H9 (cell line): ENCODE measurements at regions not wholly inside any gene's neighbourhood (a gene's known extent, or its start where the extent isn't known, plus 50 kb on each side); places are given as distances from the start of the nearest gene placed in this dataset.
"Not testable (repeated sequence)": the region's sequence is repeated elsewhere in the genome, so short reads cannot be mapped to it uniquely, and the experiment has no call there.

Experiments
- DNase-seq: peaks from one replicate; pipeline ENCODE4 v3.0.0-alpha.2; 2017
- H2AFZ ChIP-seq: one replicate; pipeline ENCODE4 v1.6.1; 2013; ENCODE audit warnings: mild to moderate bottlenecking, low read length, control low read depth, moderate library complexity
- H2AK5ac ChIP-seq: 2 replicates; pipeline ENCODE4 v1.6.1; 2013; ENCODE audit warnings: low read length, control low read depth, mixed read lengths; ENCODE audit not compliant: insufficient read length
- H2BK120ac ChIP-seq: one replicate; pipeline ENCODE4 v1.6.1; 2013; ENCODE audit warnings: low read depth, mild to moderate bottlenecking, low read length, control low read depth, inconsistent platforms; ENCODE audit not compliant: poor library complexity, severe bottlenecking
- H2BK12ac ChIP-seq: 2 replicates; pipeline ENCODE4 v1.6.1; 2013; ENCODE audit warnings: low read length, control low read depth, mixed read lengths, low read depth; ENCODE audit not compliant: insufficient read length
- H2BK15ac ChIP-seq: 2 replicates; pipeline ENCODE4 v1.6.1; 2013; ENCODE audit warnings: low read depth, low read length, control low read depth
- H2BK20ac ChIP-seq: one replicate; pipeline ENCODE4 v1.6.1; 2013; ENCODE audit warnings: low read depth, mild to moderate bottlenecking, low read length, control low read depth, inconsistent platforms; ENCODE audit not compliant: poor library complexity, severe bottlenecking
- H2BK5ac ChIP-seq: 2 replicates; pipeline ENCODE4 v1.6.1; 2013; ENCODE audit warnings: low read length, control low read depth, mixed read lengths; ENCODE audit not compliant: insufficient read length
- H3K14ac ChIP-seq: 2 replicates; pipeline ENCODE4 v1.6.1; 2013; ENCODE audit warnings: low read length, control low read depth; ENCODE audit not compliant: insufficient read depth
- H3K18ac ChIP-seq: 2 replicates; pipeline ENCODE4 v1.6.1; 2013; ENCODE audit warnings: low read depth, mild to moderate bottlenecking, mixed read lengths, low read length, control low read depth; ENCODE audit not compliant: insufficient read length
- H3K23ac ChIP-seq: 2 replicates; pipeline ENCODE4 v1.6.1; 2013; ENCODE audit warnings: low read length, control low read depth, mixed read lengths, low read depth; ENCODE audit not compliant: insufficient read length
- H3K23me2 ChIP-seq: 2 replicates; pipeline ENCODE4 v1.6.1; 2013; ENCODE audit warnings: low read depth, mild to moderate bottlenecking, mixed read lengths, low read length, control low read depth; ENCODE audit not compliant: insufficient read length, poor library complexity, severe bottlenecking
- H3K27ac ChIP-seq: 2 replicates; pipeline ENCODE4 v1.5.1; 2013; ENCODE audit warnings: low read length, control low read depth, mixed read lengths, low read depth; ENCODE audit not compliant: insufficient read length
- H3K27me3 ChIP-seq: 2 replicates; pipeline ENCODE4 v1.6.1; 2013; ENCODE audit warnings: low read length, control low read depth, inconsistent platforms; ENCODE audit not compliant: insufficient read depth
- H3K4ac ChIP-seq: 2 replicates; pipeline ENCODE4 v1.6.1; 2013; ENCODE audit warnings: low read depth, mild to moderate bottlenecking, control low read depth, inconsistent platforms, low read length, moderate library complexity
- H3K4me1 ChIP-seq: 2 replicates; pipeline ENCODE4 v1.6.1; 2013; ENCODE audit warnings: low read length, control low read depth, inconsistent platforms; ENCODE audit not compliant: insufficient read depth
- H3K4me2 ChIP-seq: 2 replicates; pipeline ENCODE4 v1.6.1; 2013; ENCODE audit warnings: low read length, control low read depth, mixed read lengths; ENCODE audit not compliant: insufficient read length, insufficient read depth
- H3K56ac ChIP-seq: 2 replicates; pipeline ENCODE4 v1.6.1; 2013; ENCODE audit warnings: low read depth, mild to moderate bottlenecking, mixed read lengths, low read length, control low read depth; ENCODE audit not compliant: insufficient read length
- H3K79me1 ChIP-seq: 2 replicates; pipeline ENCODE4 v1.6.1; 2013; ENCODE audit warnings: low read depth, mild to moderate bottlenecking, moderate library complexity, low read length, control low read depth, inconsistent platforms; ENCODE audit not compliant: insufficient read depth, poor library complexity, severe bottlenecking
- H3K79me2 ChIP-seq: 2 replicates; pipeline ENCODE4 v1.6.1; 2013; ENCODE audit warnings: low read length, control low read depth, inconsistent platforms; ENCODE audit not compliant: insufficient read depth
- H3K9ac ChIP-seq: 2 replicates; pipeline ENCODE4 v1.6.1; 2013; ENCODE audit warnings: low read length, control low read depth, mixed read lengths; ENCODE audit not compliant: insufficient read length; ENCODE audit errors: extremely low read depth
- H3K9me3 ChIP-seq: one replicate; pipeline ENCODE4 v1.6.1; 2013; ENCODE audit warnings: low read depth, low read length, inconsistent platforms; ENCODE audit not compliant: control insufficient read depth
- H3T11ph ChIP-seq: one replicate; pipeline ENCODE4 v1.6.1; 2013; ENCODE audit warnings: mild to moderate bottlenecking, low read length, control low read depth, inconsistent platforms
- H4K20me1 ChIP-seq: one replicate; pipeline ENCODE4 v1.6.1; 2013; ENCODE audit not compliant: control insufficient read depth, insufficient read length, insufficient read depth
- H4K5ac ChIP-seq: 2 replicates; pipeline ENCODE4 v1.6.1; 2013; ENCODE audit warnings: low read depth, mild to moderate bottlenecking, mixed read lengths, low read length, control low read depth; ENCODE audit not compliant: insufficient read length
- H4K8ac ChIP-seq: replicated peaks from 2 replicates; pipeline ENCODE4 v1.6.1; 2013; ENCODE audit warnings: low read length, control low read depth, mixed read lengths, low read depth; ENCODE audit not compliant: insufficient read length
- H4K91ac ChIP-seq: 2 replicates; pipeline ENCODE4 v1.6.1; 2013; ENCODE audit warnings: low read depth, mild to moderate bottlenecking, moderate library complexity, mixed read lengths, low read length, control low read depth; ENCODE audit not compliant: insufficient read length
- H3K27ac Mint-ChIP-seq, 3 experiments: 2 replicates in 2 of 3; 3 replicates in 1 of 3; pipeline ENCODE4 v1.8.0; 2020 to 2021; ENCODE audit warnings: mixed read lengths in 3 of 3, mild to moderate bottlenecking in 1 of 3, moderate library complexity in 1 of 3
- H3K27me3 Mint-ChIP-seq: 2 replicates; pipeline ENCODE4 v1.8.0; 2021; ENCODE audit warnings: low read depth, mild to moderate bottlenecking, moderate library complexity, mixed read lengths
- H3K36me3 Mint-ChIP-seq, 3 experiments: 2 replicates in 2 of 3; 3 replicates in 1 of 3; pipeline ENCODE4 v1.8.0; 2020 to 2021; ENCODE audit warnings: low read depth in 3 of 3, mixed read lengths in 3 of 3; ENCODE audit not compliant: insufficient read depth in 1 of 3
- H3K4me1 Mint-ChIP-seq, 2 experiments: 2 replicates each; pipeline ENCODE4 v1.8.0; 2020; ENCODE audit warnings: mixed read lengths in 2 of 2
- H3K4me3 Mint-ChIP-seq, 2 experiments: 2 replicates in 1 of 2; 3 replicates in 1 of 2; pipeline ENCODE4 v1.8.0; 2020 to 2021; ENCODE audit warnings: mild to moderate bottlenecking in 2 of 2, mixed read lengths in 2 of 2, moderate library complexity in 1 of 2
- H3K9me3 Mint-ChIP-seq, 2 experiments: 2 replicates in 1 of 2; 3 replicates in 1 of 2; pipeline ENCODE4 v1.8.0; 2020; ENCODE audit warnings: mild to moderate bottlenecking in 2 of 2, mixed read lengths in 2 of 2, moderate library complexity in 1 of 2
- CTCF ChIP-seq: fragments of 200-600 bp; sonication (generic); conservative IDR thresholded peaks from 3 replicates; pipeline ENCODE4 v1.8.0; 2021; ENCODE audit warnings: antibody characterized with exemption, mild to moderate bottlenecking
- WGBS: extraction: QIAGEN DNeasy Blood & Tissue Kit; methylation state at CpG from one replicate; pipeline ENCODE4 v1.1.7; 2013; ENCODE audit warnings: missing lambda C conversion rate, low lambda C conversion rate, mixed read lengths; ENCODE audit not compliant: insufficient read length; ENCODE audit errors: extremely low coverage; 5-methylcytosine and 5-hydroxymethylcytosine counted together

DNA sequence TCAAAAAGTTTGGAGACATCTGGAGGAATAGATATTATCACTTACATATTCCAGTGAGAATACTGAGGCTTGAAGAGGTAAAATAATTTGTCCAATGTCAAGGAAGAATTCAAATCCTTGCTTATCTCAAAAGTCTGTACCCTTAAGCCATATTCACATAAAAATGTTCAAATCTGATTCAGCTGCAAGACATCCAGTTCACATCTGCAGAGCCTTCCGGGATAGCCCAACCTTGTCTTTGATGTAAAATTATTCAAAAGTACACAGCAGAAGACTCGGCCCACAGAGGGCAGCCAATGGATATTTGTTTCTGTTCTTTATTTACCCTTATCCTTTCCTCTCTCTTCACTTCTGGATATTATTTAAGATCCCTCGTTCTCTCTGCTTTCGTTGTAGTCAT, 1183.8 kb upstream of the WWC1 start:
- Histone ChIP-seq H2BK20ac (no peak overlapping the region), H3K4ac (no peak overlapping the region), H4K91ac (no peak overlapping the region), H2BK5ac (no peak overlapping the region), H4K8ac (no peak overlapping the region), H3K14ac (no peak overlapping the region), H3K23ac (no peak overlapping the region), H3K18ac (no peak overlapping the region), H2BK15ac (no peak overlapping the region), H3K9me3 (no peaks in the 10 kb centered on the region), H4K5ac (no peak overlapping the region), H3K23me2 (no peaks in the 10 kb centered on the region), H2BK120ac (no peak overlapping the region), H2AFZ (no peak overlapping the region), H4K20me1 (no peaks in the 10 kb centered on the region), H3K4me2 (no peak overlapping the region), H3T11ph (no peak overlapping the region), H3K79me2 (no peaks in the 10 kb centered on the region), H3K9ac (no peak overlapping the region), H3K27ac (no peak overlapping the region), H2AK5ac (no peak overlapping the region), H3K79me1 (no peaks in the 10 kb centered on the region), H3K27me3 (no peaks in the 10 kb centered on the region), H3K56ac (no peak overlapping the region), H2BK12ac (no peak overlapping the region), H3K4me1 (no peaks in the 10 kb centered on the region)
- DNase-seq = no peak
- Mint-ChIP-seq H3K4me3 (no peak overlapping the region), H3K27ac (no peak overlapping the region), H3K27me3 (no peaks in the 10 kb centered on the region), H3K4me1 (no peaks in the 10 kb centered on the region), H3K36me3 (no peaks in the 10 kb centered on the region), H3K9me3 (no peaks in the 10 kb centered on the region)
- WGBS = no CpG with 5 or more reads among the region's 4 CpGs
- TF ChIP-seq CTCF = no peak

DNA sequence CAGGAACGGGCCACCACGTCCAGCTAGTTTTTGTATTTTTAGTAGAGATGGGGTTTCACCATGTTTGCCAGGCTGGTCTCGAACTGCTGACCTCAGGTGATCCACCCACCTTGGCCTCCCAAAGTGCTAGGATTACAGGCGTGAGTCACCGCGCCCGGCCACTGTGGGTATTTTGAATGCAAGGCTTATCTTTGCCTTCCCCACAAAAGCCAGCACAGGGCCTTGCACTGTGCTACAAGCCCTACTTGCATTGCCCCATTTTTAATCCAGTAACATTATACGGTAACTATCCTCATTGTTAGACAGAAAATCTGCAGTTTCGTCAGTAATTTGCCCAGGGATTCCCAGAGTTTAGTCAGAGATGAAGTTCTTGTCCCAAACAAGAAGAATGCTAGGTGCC, 1183.2 kb upstream of the WWC1 start:
- H2BK120ac ChIP-seq, H3K4ac ChIP-seq, H3K4me2 ChIP-seq, H3K23ac ChIP-seq, H3K4me3 Mint-ChIP-seq, H2BK12ac ChIP-seq, H3K27me3 Mint-ChIP-seq, H3K4me1 Mint-ChIP-seq, H3K27ac Mint-ChIP-seq, H2BK15ac ChIP-seq, H3K27me3 ChIP-seq, H2BK5ac ChIP-seq, H3K9me3 Mint-ChIP-seq, DNase-seq, H3K9ac ChIP-seq, H2BK20ac ChIP-seq, H3K79me1 ChIP-seq, H3K18ac ChIP-seq, H3K14ac ChIP-seq, H3K79me2 ChIP-seq, H3K4me1 ChIP-seq, H4K8ac ChIP-seq, H4K20me1 ChIP-seq, H4K5ac ChIP-seq, H3K27ac ChIP-seq, H3K23me2 ChIP-seq, H4K91ac ChIP-seq, H3T11ph ChIP-seq, H3K36me3 Mint-ChIP-seq, H3K9me3 ChIP-seq, H2AFZ ChIP-seq, H3K56ac ChIP-seq, H2AK5ac ChIP-seq: not testable (repeated sequence)
- WGBS = no CpG with 5 or more reads among the region's 9 CpGs
